HG03025 (cell line): ENCODE measurements at regions not wholly inside any gene's neighbourhood (a gene's known extent, or its start where the extent isn't known, plus 50 kb on each side); places are given as distances from the start of the nearest gene placed in this dataset.

Experiments
- ATAC-seq: cut with Tn5 transposase; IDR thresholded peaks from one replicate; pipeline ENCODE4 v1.9.1; 2021; ENCODE audit warnings: mild to moderate bottlenecking, moderate library complexity; ENCODE audit not compliant: unreplicated experiment, low FRiP score

GRCh38 chr20:24892931-24893330 is 56.1 kb upstream of the CST7 start:
- no peak for ATAC-seq

GRCh38 chr20:24894488-24894887 is 54.6 kb upstream of the CST7 start:
- ATAC-seq, result no peak

GRCh38 chr20:24894967-24895366 is 54.1 kb upstream of the CST7 start:
- ATAC-seq, result no peak

- ATAC-seq, result no peak
Observed at GRCh38 chr20:24895431-24895830, 53.6 kb upstream of the CST7 start.

GRCh38 chr20:24895898-24896658 is 53.0 kb upstream of the CST7 start:
- no peak for ATAC-seq

GRCh38 chr20:24896984-24897383 is 52.1 kb upstream of the CST7 start:
- ATAC-seq, result no peak

- ATAC-seq, result no peak
Observed at GRCh38 chr20:24897974-24898373, 51.1 kb upstream of the CST7 start.

- ATAC-seq, result no peak
Observed at GRCh38 chr20:24899153-24899552, 49.9 kb upstream of the CST7 start.
